Fibroblast of pulmonary artery (primary cell): ENCODE measurements at regions not wholly inside any gene's neighbourhood (a gene's known extent, or its start where the extent isn't known, plus 50 kb on each side); places are given as distances from the start of the nearest gene placed in this dataset.

Experiments
- DNase-seq: peaks from one replicate; pipeline ENCODE4 v3.0.0-alpha.2; 2010; ENCODE audit warnings: low read depth
- H3K4me3 ChIP-seq: replicated peaks from 2 replicates; pipeline ENCODE4 v1.5.1; 2011; ENCODE audit warnings: low read depth, mild to moderate bottlenecking, control low read depth, low read length, moderate library complexity
- CTCF ChIP-seq: IDR thresholded peaks from 2 replicates; pipeline ENCODE4 v1.5.1; 2011; ENCODE audit warnings: mild to moderate bottlenecking, control low read depth, low read length, inconsistent platforms; ENCODE audit errors: missing control alignments

- H3K4me3 ChIP-seq, result no peak overlapping the region
- no peak for DNase-seq
- no peak for TF ChIP-seq CTCF
Measured at GRCh38 chr5:2507611-2508010, 243.9 kb downstream of the IRX2 start.

- DNase-seq, result no peak
- no peak overlapping the region for H3K4me3 ChIP-seq
- TF ChIP-seq CTCF, result no peak
Measured at GRCh38 chr5:2506603-2507002, 244.9 kb downstream of the IRX2 start.

- DNase-seq, result no peak
- no peak overlapping the region for H3K4me3 ChIP-seq
Measured at GRCh38 chr5:2505217-2505616, 246.3 kb downstream of the IRX2 start.

GRCh38 chr5:2502970-2503594, 248.4 kb downstream of the IRX2 start:
- H3K4me3 ChIP-seq, result no peak overlapping the region
- TF ChIP-seq CTCF, result no peak
- no peak for DNase-seq

More at GRCh38 chr5:2505217-2505616, 246.3 kb downstream of the IRX2 start:
- TF ChIP-seq CTCF, result no peak

- TF ChIP-seq CTCF, result no peak
- no peak overlapping the region for H3K4me3 ChIP-seq
- DNase-seq, result no peak
Measured at GRCh38 chr5:2499917-2500316, 251.6 kb downstream of the IRX2 start.

GRCh38 chr5:2496891-2497290, 254.6 kb downstream of the IRX2 start:
- no peak overlapping the region for H3K4me3 ChIP-seq
- DNase-seq, result no peak
- TF ChIP-seq CTCF, result no peak

GRCh38 chr5:2496126-2496525, 255.4 kb downstream of the IRX2 start:
- DNase-seq, result no peak
- no peak for TF ChIP-seq CTCF
- H3K4me3 ChIP-seq, result no peak overlapping the region
